Transverse colon (tissue), 4 donors: ENCODE measurements at regions not wholly inside any gene's neighbourhood (a gene's known extent, or its start where the extent isn't known, plus 50 kb on each side); places are given as distances from the start of the nearest gene placed in this dataset.

Experiments
- DNase-seq: peaks from one replicate; pipeline ENCODE4 v3.0.0-alpha.2; 2019
- H3K27ac ChIP-seq, 4 donors: fragments of 200-600 bp; sonication (generic); 2 replicates each; pipeline ENCODE4 v1.5.1; 2016 to 2018; ENCODE audit warnings: inconsistent platforms in 4 of 4
- H3K27me3 ChIP-seq: fragments of 200-600 bp; sonication (generic); 2 replicates; pipeline ENCODE4 v1.5.1; 2017; ENCODE audit warnings: inconsistent platforms
- H3K36me3 ChIP-seq, 4 donors: fragments of 200-600 bp; sonication (generic); 2 replicates each; pipeline ENCODE4 v1.5.1; 2017 to 2019; ENCODE audit warnings: inconsistent platforms in 4 of 4
- H3K4me1 ChIP-seq, 4 donors: fragments of 200-600 bp; sonication (generic); 2 replicates each; pipeline ENCODE4 v1.5.1; 2017 to 2020; ENCODE audit warnings: inconsistent platforms in 4 of 4
- H3K4me3 ChIP-seq, 4 donors: fragments of 200-600 bp; sonication (generic); 1 replicate in 1 of 4; 2 replicates in 3 of 4; pipeline versions ENCODE4 v1.5.1 to v1.6.1; 2017 to 2019; ENCODE audit warnings: inconsistent platforms in 4 of 4
- H3K9me3 ChIP-seq, 2 donors: fragments of 200-600 bp; sonication (generic); 2 replicates each; pipeline ENCODE4 v1.5.1; 2017 to 2019; ENCODE audit warnings: inconsistent platforms in 2 of 2
- EP300 ChIP-seq: sonication (generic); formaldehyde crosslinking; IDR thresholded peaks from one replicate; pipeline ENCODE4 v1.6.1; 2017; ENCODE audit warnings: antibody characterized with exemption, low read depth
- POLR2A ChIP-seq: fragments of 450-650 bp; IDR thresholded peaks from one replicate; pipeline ENCODE4 v1.6.1; 2016; ENCODE audit warnings: antibody characterized with exemption, mild to moderate bottlenecking, moderate library complexity
- POLR2AphosphoS5 ChIP-seq, 3 donors: sonication (generic); formaldehyde crosslinking; IDR thresholded peaks; one replicate each; pipeline ENCODE4 v1.6.1; 2016; ENCODE audit warnings: antibody characterized with exemption in 3 of 3
- WGBS, 2 donors: methylation state at CpG; one replicate each; pipeline ENCODE4 v1.1.5; 2018; ENCODE audit warnings: low coverage in 1 of 2; 5-methylcytosine and 5-hydroxymethylcytosine counted together
- in situ Hi-C, 4 donors: fragments of 200-750 bp; cut with MboI; loops; one replicate each; pipeline versions ENCODE4 v1.15.0 to v1.15.1; 2017; ENCODE audit warnings: low sequenced_read_pairs in 3 of 4, low pct_ligation_motif_present in 1 of 4, low pct_unique_long_range_greater_than_20kb in 1 of 4
- intact Hi-C: fragments of 100-400 bp; cut with DNase I; formaldehyde crosslinking; loops from one replicate; pipeline ENCODE4 v1.15.1; 2023; ENCODE audit warnings: low total_unique reads
- TF ChIP-seq, protein P1 (sequence below), 5 experiments: fragments of 200-600 bp in 3 of 5; fragments of 450-650 bp in 2 of 5; sonication (generic) in 3 of 5; IDR thresholded peaks; 1 replicate in 2 of 5; 2 replicates in 3 of 5; pipeline ENCODE4 v1.5.1; 2016 to 2017; ENCODE audit warnings: antibody characterized with exemption in 5 of 5, inconsistent platforms in 3 of 5, mild to moderate bottlenecking in 2 of 5, moderate library complexity in 1 of 5

GRCh38 chr20:19112828-19113227 lies 99.6 kb upstream of the SLC24A3 start:
- WGBS, 2 donors = 73 to 81% methylated on average over 2 of the region's 2 CpGs
- DNase-seq = no peak
- H3K36me3 ChIP-seq = no peaks in the 10 kb centered on the region
- no peaks in the 10 kb centered on the region for H3K9me3 ChIP-seq
- H3K27me3 ChIP-seq = no peaks in the 10 kb centered on the region
- no peak overlapping the region for H3K4me3 ChIP-seq
- TF ChIP-seq POLR2AphosphoS5 (IDR thresholded peaks at IDR 0.05) (no peak), EP300 (no peak), POLR2A (no peak)
- TF ChIP-seq, protein P1, sequence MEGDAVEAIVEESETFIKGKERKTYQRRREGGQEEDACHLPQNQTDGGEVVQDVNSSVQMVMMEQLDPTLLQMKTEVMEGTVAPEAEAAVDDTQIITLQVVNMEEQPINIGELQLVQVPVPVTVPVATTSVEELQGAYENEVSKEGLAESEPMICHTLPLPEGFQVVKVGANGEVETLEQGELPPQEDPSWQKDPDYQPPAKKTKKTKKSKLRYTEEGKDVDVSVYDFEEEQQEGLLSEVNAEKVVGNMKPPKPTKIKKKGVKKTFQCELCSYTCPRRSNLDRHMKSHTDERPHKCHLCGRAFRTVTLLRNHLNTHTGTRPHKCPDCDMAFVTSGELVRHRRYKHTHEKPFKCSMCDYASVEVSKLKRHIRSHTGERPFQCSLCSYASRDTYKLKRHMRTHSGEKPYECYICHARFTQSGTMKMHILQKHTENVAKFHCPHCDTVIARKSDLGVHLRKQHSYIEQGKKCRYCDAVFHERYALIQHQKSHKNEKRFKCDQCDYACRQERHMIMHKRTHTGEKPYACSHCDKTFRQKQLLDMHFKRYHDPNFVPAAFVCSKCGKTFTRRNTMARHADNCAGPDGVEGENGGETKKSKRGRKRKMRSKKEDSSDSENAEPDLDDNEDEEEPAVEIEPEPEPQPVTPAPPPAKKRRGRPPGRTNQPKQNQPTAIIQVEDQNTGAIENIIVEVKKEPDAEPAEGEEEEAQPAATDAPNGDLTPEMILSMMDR (IDR thresholded peaks at IDR 0.05) = no peak
- intact Hi-C loops (no loop called here), in situ Hi-C loops (no loop called here)
- peaks cover 0 to 2% (median 0%) of the 10 kb centered on the region in 4 donors for H3K4me1 ChIP-seq
- H3K27ac ChIP-seq = no peak overlapping the region

- WGBS, 2 donors = 80% methylated on average over 5 of the region's 5 CpGs; no CpG with 5 or more reads in 1 of the 2 donors
- intact Hi-C loops = no loop called here
- no peaks in the 10 kb centered on the region for H3K36me3 ChIP-seq
- H3K27me3 ChIP-seq = no peaks in the 10 kb centered on the region
- no peak overlapping the region for H3K27ac ChIP-seq
- H3K4me1 ChIP-seq = peaks cover 0 to 2% (median 0%) of the 10 kb centered on the region in 4 donors
- no peak overlapping the region for H3K4me3 ChIP-seq
- TF ChIP-seq POLR2AphosphoS5 (IDR thresholded peaks at IDR 0.05) (no peak), POLR2A (no peak), EP300 (no peak)
- TF ChIP-seq, protein P1 (IDR thresholded peaks at IDR 0.05) = no peak
- no peak for DNase-seq
- in situ Hi-C loops = no loop called here
- H3K9me3 ChIP-seq = no peaks in the 10 kb centered on the region
Measured at GRCh38 chr20:19113343-19113930, 99.0 kb upstream of the SLC24A3 start.

GRCh38 chr20:19114410-19114809 lies 98.0 kb upstream of the SLC24A3 start:
- intact Hi-C loops (no loop called here), in situ Hi-C loops (no loop called here)
- Histone ChIP-seq H3K4me1 (peaks cover 0 to 2% (median 0%) of the 10 kb centered on the region in 4 donors), H3K27ac (no peak overlapping the region), H3K4me3 (no peak overlapping the region), H3K36me3 (no peaks in the 10 kb centered on the region), H3K27me3 (no peaks in the 10 kb centered on the region), H3K9me3 (no peaks in the 10 kb centered on the region)
- WGBS, 2 donors = 62% methylated on average over 2 of the region's 2 CpGs; no CpG with 5 or more reads in 1 of the 2 donors
- no peak for DNase-seq
- TF ChIP-seq POLR2AphosphoS5 (IDR thresholded peaks at IDR 0.05) (no peak), EP300 (no peak), POLR2A (no peak)
- TF ChIP-seq, protein P1 (IDR thresholded peaks at IDR 0.05) = no peak

DNA sequence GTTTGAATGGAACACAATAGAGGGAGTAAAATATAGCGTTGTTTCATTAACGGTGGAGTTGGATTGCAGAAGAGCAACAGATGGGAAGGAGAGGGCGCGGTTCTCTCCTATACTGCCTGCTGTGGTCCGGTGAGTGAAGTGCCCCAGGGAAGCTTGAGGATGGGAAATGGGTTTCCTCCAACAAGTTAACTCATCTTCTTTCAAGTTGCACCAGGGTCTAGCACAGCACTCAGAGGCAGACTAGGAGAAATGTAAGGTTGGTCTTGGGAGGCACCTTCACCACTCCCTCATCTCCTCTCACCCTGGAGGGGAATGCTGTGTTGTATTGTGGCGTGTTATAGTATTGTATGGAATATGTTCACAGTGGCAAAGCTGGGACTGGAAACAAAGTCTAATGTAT lies 96.9 kb upstream of the SLC24A3 start:
- 93% methylated on average over 4 to 6 of the region's 6 CpGs for WGBS, 2 donors
- in situ Hi-C loops = no loop called here

More for the DNA sequence above, 96.9 kb upstream of the SLC24A3 start:
- TF ChIP-seq, protein P1 (IDR thresholded peaks at IDR 0.05) = no peak
- TF ChIP-seq POLR2AphosphoS5 (IDR thresholded peaks at IDR 0.05) = no peak
- TF ChIP-seq EP300 = no peak
- TF ChIP-seq POLR2A = no peak
- H3K9me3 ChIP-seq = no peaks in the 10 kb centered on the region
- intact Hi-C loops = no loop called here
- no peaks in the 10 kb centered on the region for H3K27me3 ChIP-seq
- H3K27ac ChIP-seq = no peak overlapping the region
- H3K36me3 ChIP-seq = no peaks in the 10 kb centered on the region
- no peak for DNase-seq
- H3K4me1 ChIP-seq = peaks cover 0 to 11% (median 5%) of the 10 kb centered on the region in 4 donors
- H3K4me3 ChIP-seq = no peak overlapping the region
